Esophagus muscularis mucosa (tissue), 4 donors: ENCODE measurements at regions not wholly inside any gene's neighbourhood (a gene's known extent, or its start where the extent isn't known, plus 50 kb on each side); places are given as distances from the start of the nearest gene placed in this dataset.

Experiments
- DNase-seq: peaks from one replicate; pipeline ENCODE4 v3.0.0-alpha.2; 2017; ENCODE audit errors: extremely low spot score
- H3K27ac ChIP-seq, 4 donors: fragments of 200-600 bp; sonication (generic); replicated peaks in 1 of 4; 1 replicate in 3 of 4; 2 replicates in 1 of 4; pipeline ENCODE4 v1.5.1; 2016 to 2019; ENCODE audit warnings: mild to moderate bottlenecking in 1 of 4
- H3K27me3 ChIP-seq, 4 donors: fragments of 200-600 bp; sonication (generic); one replicate each; pipeline versions ENCODE4 v1.5.1 to v1.6.0; 2016 to 2019
- H3K36me3 ChIP-seq, 4 donors: fragments of 200-600 bp; sonication (generic); one replicate each; pipeline ENCODE4 v1.5.1; 2016 to 2019
- H3K4me1 ChIP-seq, 4 donors: fragments of 200-600 bp; sonication (generic); one replicate each; pipeline ENCODE4 v1.5.1; 2016 to 2019
- H3K4me3 ChIP-seq, 4 donors: fragments of 200-600 bp; sonication (generic); 1 replicate in 2 of 4; 2 replicates in 2 of 4; pipeline ENCODE4 v1.5.1; 2016 to 2019; ENCODE audit warnings: mild to moderate bottlenecking in 4 of 4, moderate library complexity in 1 of 4
- H3K9me3 ChIP-seq, 4 donors: fragments of 200-600 bp; sonication (generic); 1 replicate in 3 of 4; 2 replicates in 1 of 4; pipeline ENCODE4 v1.5.1; 2016 to 2019
- EP300 ChIP-seq: sonication (generic); formaldehyde crosslinking; IDR thresholded peaks from one replicate; pipeline ENCODE4 v1.6.1; 2017; ENCODE audit warnings: antibody characterized with exemption
- POLR2A ChIP-seq: fragments of 450-650 bp; IDR thresholded peaks from one replicate; pipeline ENCODE4 v1.6.1; 2017; ENCODE audit warnings: antibody characterized with exemption, moderate library complexity, mild to moderate bottlenecking, low read depth
- POLR2AphosphoS5 ChIP-seq, 2 donors: sonication (generic); formaldehyde crosslinking; IDR thresholded peaks; one replicate each; pipeline ENCODE4 v1.6.1; 2017; ENCODE audit warnings: antibody characterized with exemption in 2 of 2
- WGBS: methylation state at CpG from one replicate; pipeline ENCODE4 v1.1.5; 2018; 5-methylcytosine and 5-hydroxymethylcytosine counted together
- intact Hi-C: fragments of 100-400 bp; cut with DNase I; formaldehyde crosslinking; loops from one replicate; pipeline ENCODE4 v1.15.1; 2023
- TF ChIP-seq, protein P1 (sequence below), 3 experiments: fragments of 200-600 bp in 2 of 3; fragments of 450-650 bp in 1 of 3; sonication (generic) in 2 of 3; IDR thresholded peaks; one replicate each; pipeline ENCODE4 v1.5.1; 2017 to 2019; ENCODE audit warnings: antibody characterized with exemption in 3 of 3, mild to moderate bottlenecking in 2 of 3, moderate library complexity in 1 of 3

- intact Hi-C loops, result no loop called here
- 85% methylated on average over 2 of the region's 3 CpGs for WGBS
- no peaks in the 10 kb centered on the region for H3K36me3 ChIP-seq
- TF ChIP-seq EP300, result no peak
- TF ChIP-seq, protein P1, sequence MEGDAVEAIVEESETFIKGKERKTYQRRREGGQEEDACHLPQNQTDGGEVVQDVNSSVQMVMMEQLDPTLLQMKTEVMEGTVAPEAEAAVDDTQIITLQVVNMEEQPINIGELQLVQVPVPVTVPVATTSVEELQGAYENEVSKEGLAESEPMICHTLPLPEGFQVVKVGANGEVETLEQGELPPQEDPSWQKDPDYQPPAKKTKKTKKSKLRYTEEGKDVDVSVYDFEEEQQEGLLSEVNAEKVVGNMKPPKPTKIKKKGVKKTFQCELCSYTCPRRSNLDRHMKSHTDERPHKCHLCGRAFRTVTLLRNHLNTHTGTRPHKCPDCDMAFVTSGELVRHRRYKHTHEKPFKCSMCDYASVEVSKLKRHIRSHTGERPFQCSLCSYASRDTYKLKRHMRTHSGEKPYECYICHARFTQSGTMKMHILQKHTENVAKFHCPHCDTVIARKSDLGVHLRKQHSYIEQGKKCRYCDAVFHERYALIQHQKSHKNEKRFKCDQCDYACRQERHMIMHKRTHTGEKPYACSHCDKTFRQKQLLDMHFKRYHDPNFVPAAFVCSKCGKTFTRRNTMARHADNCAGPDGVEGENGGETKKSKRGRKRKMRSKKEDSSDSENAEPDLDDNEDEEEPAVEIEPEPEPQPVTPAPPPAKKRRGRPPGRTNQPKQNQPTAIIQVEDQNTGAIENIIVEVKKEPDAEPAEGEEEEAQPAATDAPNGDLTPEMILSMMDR (IDR thresholded peaks at IDR 0.05), result no peak
- TF ChIP-seq POLR2A, result no peak
- no peak for TF ChIP-seq POLR2AphosphoS5 (IDR thresholded peaks at IDR 0.05)
- no peaks in the 10 kb centered on the region for H3K4me1 ChIP-seq
- H3K27ac ChIP-seq, result no peak overlapping the region
- H3K27me3 ChIP-seq, result no peaks in the 10 kb centered on the region
- no peak overlapping the region for H3K4me3 ChIP-seq
- peak; percentile 77 for DNase-seq
- no peaks in the 10 kb centered on the region for H3K9me3 ChIP-seq
Observed at GRCh38 chr15:61702224-61703020, 357.8 kb downstream of the VPS13C start.

GRCh38 chr15:61701455-61701854, 358.8 kb downstream of the VPS13C start:
- Histone ChIP-seq H3K27me3 (no peaks in the 10 kb centered on the region), H3K9me3 (no peaks in the 10 kb centered on the region), H3K4me1 (no peaks in the 10 kb centered on the region), H3K36me3 (no peaks in the 10 kb centered on the region), H3K27ac (no peak overlapping the region), H3K4me3 (no peak overlapping the region)
- intact Hi-C loops, result no loop called here
- no peak for TF ChIP-seq POLR2A
- TF ChIP-seq, protein P1 (IDR thresholded peaks at IDR 0.05), result no peak
- no peak for TF ChIP-seq EP300
- no peak for TF ChIP-seq POLR2AphosphoS5 (IDR thresholded peaks at IDR 0.05)
- WGBS, result 95% methylated on average over 4 of the region's 4 CpGs
- peak; percentile 3 for DNase-seq

DNA sequence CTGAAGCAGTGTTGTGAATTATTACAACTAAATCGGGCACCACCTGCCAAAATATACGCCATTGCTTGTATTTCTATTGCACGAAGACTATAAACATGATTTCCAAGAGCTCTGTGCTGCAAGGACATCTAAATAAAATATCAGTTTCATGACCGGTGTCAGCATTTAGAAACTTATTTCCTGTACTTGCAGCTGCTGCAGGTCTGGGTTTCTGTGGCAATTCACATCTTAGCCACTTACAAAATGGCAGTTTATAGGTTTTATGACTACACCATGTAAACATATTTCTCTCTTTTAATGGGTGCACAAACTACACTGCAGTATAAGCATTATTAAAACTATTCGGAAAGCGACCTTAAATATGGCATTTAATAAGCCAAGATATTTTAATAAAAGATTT, 359.4 kb downstream of the VPS13C start:
- WGBS, result 81% methylated on average over 6 of the region's 6 CpGs
- no peaks in the 10 kb centered on the region for H3K4me1 ChIP-seq
- peak; percentile 26 for DNase-seq
- H3K9me3 ChIP-seq, result no peaks in the 10 kb centered on the region
- no peak overlapping the region for H3K4me3 ChIP-seq
- TF ChIP-seq EP300, result no peak
- no peak overlapping the region for H3K27ac ChIP-seq
- no peaks in the 10 kb centered on the region for H3K27me3 ChIP-seq
- H3K36me3 ChIP-seq, result no peaks in the 10 kb centered on the region
- intact Hi-C loops, result no loop called here

DNA sequence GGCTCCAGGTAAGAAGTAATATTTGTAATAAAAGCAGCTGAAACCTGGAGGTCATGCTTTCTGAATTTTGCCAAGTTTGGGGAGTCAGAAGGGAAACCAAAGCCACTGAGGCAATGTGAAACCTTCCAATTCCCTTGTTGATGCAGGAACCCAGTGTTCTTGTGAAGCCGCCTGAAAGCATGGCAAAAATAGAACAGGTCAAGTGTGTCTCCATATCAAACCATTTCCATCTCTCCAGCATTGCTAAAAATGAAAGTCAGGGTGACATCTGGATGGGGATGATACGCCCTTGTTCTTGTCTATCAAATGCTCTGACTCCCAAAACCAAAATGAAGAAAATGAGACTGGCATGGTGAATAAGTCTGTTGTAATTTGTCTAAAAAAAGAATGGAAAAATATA, 362.5 kb downstream of the VPS13C start:
- Histone ChIP-seq H3K27me3 (no peaks in the 10 kb centered on the region), H3K4me3 (no peak overlapping the region)
- intact Hi-C loops, result no loop called here

GRCh38 chr15:61689067-61689466, 371.2 kb downstream of the VPS13C start:
- Histone ChIP-seq H3K4me3 (no peak overlapping the region), H3K27me3 (peaks cover 0 to 8% (median 0%) of the 10 kb centered on the region in 4 donors), H3K27ac (no peak overlapping the region), H3K9me3 (no peaks in the 10 kb centered on the region), H3K36me3 (no peaks in the 10 kb centered on the region), H3K4me1 (no peaks in the 10 kb centered on the region)
- 84% methylated on average over 5 of the region's 5 CpGs for WGBS
- intact Hi-C loops, result no loop called here
- TF ChIP-seq POLR2A, result no peak
- no peak for TF ChIP-seq POLR2AphosphoS5 (IDR thresholded peaks at IDR 0.05)
- no peak for TF ChIP-seq EP300
- DNase-seq, result peak; percentile 68

More for the DNA sequence above, 362.5 kb downstream of the VPS13C start:
- TF ChIP-seq POLR2AphosphoS5 (IDR thresholded peaks at IDR 0.05) (no peak), EP300 (no peak), POLR2A (no peak)
- TF ChIP-seq, protein P1 (IDR thresholded peaks at IDR 0.05), result no peak
- Histone ChIP-seq H3K9me3 (no peaks in the 10 kb centered on the region), H3K4me1 (no peaks in the 10 kb centered on the region), H3K27ac (no peak overlapping the region), H3K36me3 (no peaks in the 10 kb centered on the region)
- WGBS, result 93% methylated on average over 2 of the region's 2 CpGs
- peak; percentile 70 for DNase-seq

GRCh38 chr15:61687651-61688050, 372.6 kb downstream of the VPS13C start:
- intact Hi-C loops, result no loop called here
- TF ChIP-seq, protein P1 (IDR thresholded peaks at IDR 0.05), result no peak
- no peak for TF ChIP-seq EP300
- no peak for TF ChIP-seq POLR2A
- no peak for TF ChIP-seq POLR2AphosphoS5 (IDR thresholded peaks at IDR 0.05)
- no peaks in the 10 kb centered on the region for H3K4me1 ChIP-seq

More at GRCh38 chr15:61687651-61688050, 372.6 kb downstream of the VPS13C start:
- peak; percentile 39 for DNase-seq
- no peak overlapping the region for H3K4me3 ChIP-seq
- no peaks in the 10 kb centered on the region for H3K9me3 ChIP-seq
- no peaks in the 10 kb centered on the region for H3K36me3 ChIP-seq
- peaks cover 0 to 8% (median 0%) of the 10 kb centered on the region in 4 donors for H3K27me3 ChIP-seq
- no peak overlapping the region for H3K27ac ChIP-seq
